GM18498 (cell line): ENCODE measurements at regions not wholly inside any gene's neighbourhood (a gene's known extent, or its start where the extent isn't known, plus 50 kb on each side); places are given as distances from the start of the nearest gene placed in this dataset.

Source experiments
- ATAC-seq: cut with Tn5 transposase; IDR thresholded peaks from one replicate; pipeline ENCODE4 v1.9.1; 2021; ENCODE audit warnings: mild to moderate bottlenecking, moderate library complexity; ENCODE audit not compliant: unreplicated experiment

GRCh38 chr15:59953392-59953883 lies 50.7 kb upstream of the FOXB1 start:
- ATAC-seq, result no peak

- no peak for ATAC-seq
Measured at GRCh38 chr15:59952960-59953359, 51.2 kb upstream of the FOXB1 start.

- no peak for ATAC-seq
Measured at GRCh38 chr15:59950603-59951388, 53.3 kb upstream of the FOXB1 start.

- ATAC-seq, result no peak
Measured at GRCh38 chr15:59948924-59949613, 55.0 kb upstream of the FOXB1 start.

- ATAC-seq, result no peak
Measured at GRCh38 chr15:59946084-59946483, 58.0 kb upstream of the FOXB1 start.

GRCh38 chr15:59945036-59945435 lies 59.1 kb upstream of the FOXB1 start:
- no peak for ATAC-seq

- no peak for ATAC-seq
Measured at GRCh38 chr15:59941612-59942011, 62.5 kb upstream of the FOXB1 start.

- no peak for ATAC-seq
Measured at GRCh38 chr15:59940928-59941327, 63.2 kb upstream of the FOXB1 start.

GRCh38 chr15:59940456-59940855 lies 63.7 kb upstream of the FOXB1 start:
- no peak for ATAC-seq

- no peak for ATAC-seq
Measured at GRCh38 chr15:59936741-59937140, 67.4 kb upstream of the FOXB1 start.

- no peak for ATAC-seq
Measured at GRCh38 chr15:59933607-59934006, 70.5 kb upstream of the FOXB1 start.

- no peak for ATAC-seq
Measured at GRCh38 chr15:59931646-59932261, 72.4 kb upstream of the FOXB1 start.

GRCh38 chr15:59924812-59925522 lies 79.1 kb upstream of the FOXB1 start:
- ATAC-seq, result no peak

GRCh38 chr15:59924096-59924495 lies 80.0 kb upstream of the FOXB1 start:
- no peak for ATAC-seq

- no peak for ATAC-seq
Measured at GRCh38 chr15:59923508-59923907, 80.6 kb upstream of the FOXB1 start.

GRCh38 chr15:59918994-59919951 lies 84.8 kb upstream of the FOXB1 start:
- ATAC-seq, result peak; percentile 76

GRCh38 chr15:59917504-59918157 lies 86.5 kb upstream of the FOXB1 start:
- ATAC-seq, result peak; percentile 83

GRCh38 chr15:59906046-59906445 lies 98.1 kb upstream of the FOXB1 start:
- no peak for ATAC-seq

GRCh38 chr15:59905176-59905575 lies 98.9 kb upstream of the FOXB1 start:
- ATAC-seq, result no peak
